HEK293 (cell line): ENCODE measurements at regions not wholly inside any gene's neighbourhood (a gene's known extent, or its start where the extent isn't known, plus 50 kb on each side); places are given as distances from the start of the nearest gene placed in this dataset.

Experiments
- CTCF ChIA-PET: fragments of 350-600 bp; formaldehyde crosslinking; extraction: SDS; loops from one replicate; lab custom pipeline; 2021; ENCODE audit warnings: antibody characterized with exemption; lab: Yijun Ruan, JAX
- POLR2A ChIA-PET: fragments of 300-600 bp; formaldehyde crosslinking; extraction: SDS; loops from one replicate; lab custom pipeline; 2020; ENCODE audit warnings: antibody characterized with exemption, inconsistent platforms; lab: Yijun Ruan, JAX
- H3K27ac ChIP-seq: fragments of 200-500 bp; sonication (Bioruptor generic); 2 replicates; pipeline ENCODE4 v1.5.1; 2014; ENCODE audit warnings: low read depth, low read length, control low read depth, inconsistent platforms; ENCODE audit errors: extremely low read depth
- H3K36me3 ChIP-seq, 2 experiments: fragments of 200-500 bp in 1 of 2; sonication (Bioruptor generic) in 1 of 2; 1 replicate in 1 of 2; 2 replicates in 1 of 2; pipeline ENCODE4 v1.5.1; 2014 to 2017; ENCODE audit warnings: inconsistent platforms in 2 of 2, low read length in 2 of 2; ENCODE audit not compliant: control insufficient read depth in 2 of 2, insufficient read depth in 1 of 2
- H3K4me1 ChIP-seq: fragments of 200-500 bp; sonication (Bioruptor generic); 2 replicates; pipeline ENCODE4 v1.5.1; 2014; ENCODE audit warnings: mild to moderate bottlenecking, low read length, inconsistent platforms; ENCODE audit not compliant: control insufficient read depth, insufficient read depth
- H3K4me3 ChIP-seq: 2 replicates; pipeline ENCODE4 v1.5.1; 2011; ENCODE audit warnings: low read depth, mild to moderate bottlenecking, control low read depth, low read length, moderate library complexity
- H3K9me3 ChIP-seq: fragments of 200-500 bp; sonication (Bioruptor generic); 2 replicates; pipeline ENCODE4 v1.5.1; 2014; ENCODE audit warnings: low read depth, low read length, inconsistent platforms; ENCODE audit not compliant: control insufficient read depth, insufficient read depth
- BCL11A ChIP-seq: fragments of 450-650 bp; formaldehyde crosslinking; IDR thresholded peaks from 2 replicates; pipeline ENCODE4 v1.5.1; 2016; ENCODE audit warnings: low read depth, missing biosample characterization, missing genetic modification characterization
- CTCF ChIP-seq: fragments of 450-650 bp; formaldehyde crosslinking; IDR thresholded peaks from 2 replicates; pipeline ENCODE4 v1.5.1; 2016; ENCODE audit warnings: missing biosample characterization, missing genetic modification characterization
- HOXA7 ChIP-seq: sonication (generic); formaldehyde crosslinking; IDR thresholded peaks from 2 replicates; pipeline ENCODE4 v1.8.1; 2022; ENCODE audit warnings: missing genetic modification reagents, borderline replicate concordance
- HOXC10 ChIP-seq: sonication (generic); formaldehyde crosslinking; IDR thresholded peaks from 2 replicates; pipeline ENCODE4 v1.8.1; 2023; ENCODE audit warnings: mild to moderate bottlenecking, missing genetic modification reagents
- KLF16 ChIP-seq: fragments of 450-650 bp; formaldehyde crosslinking; IDR thresholded peaks from 2 replicates; pipeline ENCODE4 v1.5.1; 2017; ENCODE audit warnings: missing biosample characterization, missing genetic modification characterization
- PRDM4 ChIP-seq: fragments of 450-650 bp; formaldehyde crosslinking; IDR thresholded peaks from 2 replicates; pipeline ENCODE4 v1.5.1; 2017; ENCODE audit warnings: missing biosample characterization, missing genetic modification characterization
- REPIN1 ChIP-seq: fragments of 450-650 bp; formaldehyde crosslinking; IDR thresholded peaks from 2 replicates; pipeline ENCODE4 v1.5.1; 2017; ENCODE audit warnings: missing biosample characterization, missing genetic modification characterization, low read depth
- TCF7L2 ChIP-seq: IDR thresholded peaks from 2 replicates; pipeline ENCODE4 v1.6.1; 2011; ENCODE audit warnings: low read depth, mild to moderate bottlenecking, inconsistent platforms, low read length, moderate library complexity, borderline replicate concordance
- ZBTB17 ChIP-seq: fragments of 450-650 bp; formaldehyde crosslinking; IDR thresholded peaks from 2 replicates; pipeline ENCODE4 v1.5.1; 2016; ENCODE audit warnings: missing biosample characterization, missing genetic modification characterization
- ZBTB20 ChIP-seq: fragments of 450-650 bp; formaldehyde crosslinking; IDR thresholded peaks from 2 replicates; pipeline ENCODE4 v1.5.1; 2016; ENCODE audit warnings: missing biosample characterization, missing genetic modification characterization
- ZBTB44 ChIP-seq: fragments of 450-650 bp; IDR thresholded peaks from 2 replicates; pipeline ENCODE4 v1.5.1; 2018; ENCODE audit warnings: missing biosample characterization, mild to moderate bottlenecking, missing genetic modification characterization
- ZBTB49 ChIP-seq: fragments of 450-650 bp; formaldehyde crosslinking; IDR thresholded peaks from 2 replicates; pipeline ENCODE4 v1.5.1; 2016; ENCODE audit warnings: missing biosample characterization, missing genetic modification characterization, low read depth
- ZFP3 ChIP-seq: fragments of 450-650 bp; formaldehyde crosslinking; IDR thresholded peaks from 2 replicates; pipeline ENCODE4 v1.5.1; 2016; ENCODE audit warnings: low read depth, missing biosample characterization, missing genetic modification characterization
- ZNF112 ChIP-seq: fragments of 450-650 bp; formaldehyde crosslinking; IDR thresholded peaks from 2 replicates; pipeline ENCODE4 v1.5.0; 2017; ENCODE audit warnings: missing biosample characterization, missing genetic modification characterization
- ZNF133 ChIP-seq: fragments of 450-650 bp; formaldehyde crosslinking; IDR thresholded peaks from 2 replicates; pipeline ENCODE4 v1.5.1; 2016; ENCODE audit warnings: missing biosample characterization, missing genetic modification characterization
- ZNF175 ChIP-seq: fragments of 450-650 bp; formaldehyde crosslinking; IDR thresholded peaks from 2 replicates; pipeline ENCODE4 v1.5.1; 2016; ENCODE audit warnings: missing biosample characterization, missing genetic modification characterization
- ZNF19 ChIP-seq: fragments of 450-650 bp; formaldehyde crosslinking; IDR thresholded peaks from 2 replicates; pipeline ENCODE4; 2016; ENCODE audit warnings: missing biosample characterization, missing genetic modification characterization, low read depth
- ZNF214 ChIP-seq: fragments of 450-650 bp; formaldehyde crosslinking; IDR thresholded peaks from 2 replicates; pipeline ENCODE4 v1.5.1; 2017; ENCODE audit warnings: missing biosample characterization, mild to moderate bottlenecking, missing genetic modification characterization, borderline replicate concordance
- ZNF391 ChIP-seq: fragments of 450-650 bp; formaldehyde crosslinking; IDR thresholded peaks from 2 replicates; pipeline ENCODE4 v1.5.1; 2016; ENCODE audit warnings: low read depth, missing biosample characterization, missing genetic modification characterization, borderline replicate concordance
- ZNF473 ChIP-seq: fragments of 450-650 bp; formaldehyde crosslinking; IDR thresholded peaks from 2 replicates; pipeline ENCODE4 v1.5.1; 2017; ENCODE audit warnings: missing biosample characterization, missing genetic modification characterization
- ZNF529 ChIP-seq: fragments of 450-650 bp; formaldehyde crosslinking; IDR thresholded peaks from 2 replicates; pipeline ENCODE4 v1.5.1; 2017; ENCODE audit warnings: missing genetic modification characterization, missing biosample characterization; ENCODE audit not compliant: insufficient replicate concordance
- ZNF549 ChIP-seq: fragments of 450-650 bp; IDR thresholded peaks from 2 replicates; pipeline ENCODE4 v1.5.1; 2018; ENCODE audit warnings: missing biosample characterization, missing genetic modification characterization, mild to moderate bottlenecking, inconsistent platforms, moderate library complexity
- ZNF585B ChIP-seq: fragments of 450-650 bp; formaldehyde crosslinking; IDR thresholded peaks from 2 replicates; pipeline ENCODE4 v1.5.1; 2016; ENCODE audit warnings: missing biosample characterization, missing genetic modification characterization
- ZNF837 ChIP-seq: fragments of 450-650 bp; formaldehyde crosslinking; IDR thresholded peaks from 2 replicates; pipeline ENCODE4 v1.5.1; 2016; ENCODE audit warnings: missing biosample characterization, missing genetic modification characterization
- ZSCAN16 ChIP-seq: fragments of 450-650 bp; formaldehyde crosslinking; IDR thresholded peaks from 2 replicates; pipeline ENCODE4 v1.5.1; 2016; ENCODE audit warnings: missing biosample characterization, missing genetic modification characterization

GRCh38 chr16:27690608-27691007, 140.7 kb downstream of the KATNIP start (continued):
- TF ChIP-seq CTCF (tag by site-specific recombination): 0 out of 2 replicates have a peak, but pooled peaks have one; percentile 23

GRCh38 chr16:27691721-27692120, 141.8 kb downstream of the KATNIP start:
- Histone ChIP-seq H3K27ac (no peak overlapping the region), H3K9me3 (no peaks in the 10 kb centered on the region), H3K36me3 (no peaks in the 10 kb centered on the region), H3K4me1 (no peaks in the 10 kb centered on the region)
- CTCF ChIA-PET: interaction anchor here (0.5 to 2.2 kb wide), 5 partner anchors 23 to 379 kb away, joined by 3 to 8 read pairs (median 7); no protein-coding TSS in a partner anchor
- TF ChIP-seq PRDM4: no peak
- TF ChIP-seq ZBTB20: no peak
- TF ChIP-seq ZNF391 (tag by site-specific recombination): no peak
- no peak for TF ChIP-seq ZNF19 (tag by site-specific recombination)
- TF ChIP-seq ZFP3 (tag by site-specific recombination): no peak
- TF ChIP-seq ZNF133 (tag by site-specific recombination): no peak
- no peak for TF ChIP-seq ZBTB49 (tag by site-specific recombination)
- TF ChIP-seq ZNF529: no peak
- no peak for TF ChIP-seq ZSCAN16 (tag by site-specific recombination)
- TF ChIP-seq ZNF112: no peak
- no peak for TF ChIP-seq ZNF837
- no peak for TF ChIP-seq ZNF549 (tag by site-specific recombination)
- no peak for TF ChIP-seq TCF7L2
- TF ChIP-seq ZBTB17 (tag by site-specific recombination): no peak
- no peak for TF ChIP-seq BCL11A (tag by site-specific recombination)
- TF ChIP-seq ZNF473 (tag by site-specific recombination): no peak
- no peak for TF ChIP-seq ZNF585B (tag by site-specific recombination)
- TF ChIP-seq, all 188 proteins: peak for 0
- no peak overlapping the region for H3K4me3 ChIP-seq
- POLR2A ChIA-PET: no interaction called here

- Histone ChIP-seq H3K27ac (no peak overlapping the region), H3K36me3 (no peaks in the 10 kb centered on the region), H3K4me1 (no peaks in the 10 kb centered on the region), H3K4me3 (no peak overlapping the region), H3K9me3 (no peaks in the 10 kb centered on the region)
- ChIA-PET CTCF (interaction anchor here (0.7 to 1.8 kb wide), 5 partner anchors 10 to 175 kb away, joined by 3 to 8 read pairs (median 4); no protein-coding TSS in a partner anchor), POLR2A (no interaction called here)
- TF ChIP-seq CTCF (tag by site-specific recombination): no peak
- TF ChIP-seq ZNF214 (tag by site-specific recombination): no peak
- TF ChIP-seq HOXA7: no peak
- TF ChIP-seq HOXC10 (CRISPR knock-in tag): no peak
- TF ChIP-seq ZNF473 (tag by site-specific recombination): no peak
- TF ChIP-seq KLF16 (tag by site-specific recombination): no peak
- no peak for TF ChIP-seq ZBTB44 (tag by site-specific recombination)
- no peak for TF ChIP-seq ZNF175 (tag by site-specific recombination)
- TF ChIP-seq REPIN1: no peak
Measured at GRCh38 chr16:27692576-27692975, 142.6 kb downstream of the KATNIP start.
